Thymus (tissue), 11 donors: ENCODE measurements at regions not wholly inside any gene's neighbourhood (a gene's known extent, or its start where the extent isn't known, plus 50 kb on each side); places are given as distances from the start of the nearest gene placed in this dataset.

Experiments
- DNase-seq, 9 donors: peaks; one replicate each; pipeline ENCODE4 v3.0.0-alpha.2; 2013; ENCODE audit warnings: low spot score in 9 of 9, low read depth in 6 of 9, missing footprints in 1 of 9
- H3K27ac ChIP-seq, 2 donors: one replicate each; pipeline ENCODE4 v1.5.1; 2013; ENCODE audit warnings: control low read depth in 1 of 2, low read depth in 1 of 2, low read length in 1 of 2, mild to moderate bottlenecking in 1 of 2, moderate library complexity in 1 of 2
- H3K27me3 ChIP-seq, 2 donors: one replicate each; pipeline ENCODE4 v1.5.1; 2013; ENCODE audit warnings: low read length in 1 of 2; ENCODE audit not compliant: control insufficient read depth in 2 of 2, insufficient read depth in 1 of 2
- H3K36me3 ChIP-seq, 2 donors: one replicate each; pipeline ENCODE4 v1.5.1; 2013; ENCODE audit warnings: low read length in 1 of 2, mild to moderate bottlenecking in 1 of 2, moderate library complexity in 1 of 2; ENCODE audit not compliant: control insufficient read depth in 2 of 2, insufficient read depth in 2 of 2
- H3K4me1 ChIP-seq, 2 donors: one replicate each; pipeline ENCODE4 v1.5.1; 2013; ENCODE audit warnings: low read length in 2 of 2; ENCODE audit not compliant: control insufficient read depth in 2 of 2, insufficient read depth in 2 of 2
- H3K4me3 ChIP-seq, 2 donors: one replicate each; pipeline ENCODE4 v1.5.1; 2013; ENCODE audit warnings: low read length in 2 of 2, control low read depth in 1 of 2, mild to moderate bottlenecking in 1 of 2
- H3K9me3 ChIP-seq, 2 donors: one replicate each; pipeline ENCODE4 v1.5.1; 2013; ENCODE audit warnings: low read length in 1 of 2, mild to moderate bottlenecking in 1 of 2; ENCODE audit not compliant: control insufficient read depth in 2 of 2, insufficient read depth in 1 of 2
- WGBS: extraction: QIAGEN DNeasy Blood & Tissue Kit; methylation state at CpG from one replicate; pipeline ENCODE4 v1.1.7; 2013; 5-methylcytosine and 5-hydroxymethylcytosine counted together
- donor health status: healthy.

GRCh38 chr5:39877479-39877878 lies 452.7 kb upstream of the DAB2 start:
- WGBS = 94% methylated on average over 3 of the region's 3 CpGs
- no peaks in the 10 kb centered on the region for H3K4me1 ChIP-seq
- H3K27ac ChIP-seq = no peak overlapping the region
- no peaks in the 10 kb centered on the region for H3K36me3 ChIP-seq
- H3K27me3 ChIP-seq = no peaks in the 10 kb centered on the region
- no peaks in the 10 kb centered on the region for H3K9me3 ChIP-seq
- H3K4me3 ChIP-seq = no peak overlapping the region
- no peak for DNase-seq

GRCh38 chr5:39876146-39876545 lies 451.4 kb upstream of the DAB2 start:
- Histone ChIP-seq H3K9me3 (no peaks in the 10 kb centered on the region), H3K4me3 (no peak overlapping the region), H3K4me1 (no peaks in the 10 kb centered on the region), H3K36me3 (no peaks in the 10 kb centered on the region), H3K27ac (no peak overlapping the region), H3K27me3 (no peaks in the 10 kb centered on the region)
- WGBS = 92% methylated on average over 1 of the region's 1 CpG
- no peak for DNase-seq

GRCh38 chr5:39870137-39870536 lies 445.4 kb upstream of the DAB2 start:
- Histone ChIP-seq H3K4me3 (no peak overlapping the region), H3K4me1 (no peaks in the 10 kb centered on the region), H3K27ac (no peak overlapping the region), H3K9me3 (no peaks in the 10 kb centered on the region), H3K27me3 (no peaks in the 10 kb centered on the region), H3K36me3 (no peaks in the 10 kb centered on the region)
- DNase-seq = no peak

GRCh38 chr5:39869396-39869795 lies 444.6 kb upstream of the DAB2 start:
- Histone ChIP-seq H3K4me3 (no peak overlapping the region), H3K27me3 (no peaks in the 10 kb centered on the region), H3K27ac (no peak overlapping the region), H3K36me3 (no peaks in the 10 kb centered on the region), H3K4me1 (no peaks in the 10 kb centered on the region), H3K9me3 (no peaks in the 10 kb centered on the region)
- DNase-seq = no peak
- 64% methylated on average over 1 of the region's 1 CpG for WGBS

GRCh38 chr5:39867923-39868322 lies 443.1 kb upstream of the DAB2 start:
- H3K27me3 ChIP-seq = no peaks in the 10 kb centered on the region
- H3K4me3 ChIP-seq = no peak overlapping the region
- H3K27ac ChIP-seq = no peak overlapping the region
- no peak for DNase-seq
- no peaks in the 10 kb centered on the region for H3K9me3 ChIP-seq
- no peaks in the 10 kb centered on the region for H3K4me1 ChIP-seq
- no peaks in the 10 kb centered on the region for H3K36me3 ChIP-seq

GRCh38 chr5:39863926-39864552 lies 439.3 kb upstream of the DAB2 start:
- Histone ChIP-seq H3K36me3 (no peaks in the 10 kb centered on the region), H3K9me3 (no peaks in the 10 kb centered on the region), H3K4me3 (no peak overlapping the region), H3K27me3 (no peaks in the 10 kb centered on the region), H3K27ac (no peak overlapping the region), H3K4me1 (no peaks in the 10 kb centered on the region)
- DNase-seq = no peak
- WGBS = 95% methylated on average over 7 of the region's 7 CpGs

- Histone ChIP-seq H3K4me3 (no peak overlapping the region), H3K36me3 (no peaks in the 10 kb centered on the region), H3K27ac (no peak overlapping the region), H3K27me3 (no peaks in the 10 kb centered on the region), H3K9me3 (no peaks in the 10 kb centered on the region), H3K4me1 (no peaks in the 10 kb centered on the region)
- 96% methylated on average over 3 of the region's 3 CpGs for WGBS
- DNase-seq = no peak
Observed at GRCh38 chr5:39857041-39857440, 432.3 kb upstream of the DAB2 start.

- Histone ChIP-seq H3K4me1 (no peaks in the 10 kb centered on the region), H3K36me3 (no peaks in the 10 kb centered on the region), H3K9me3 (no peaks in the 10 kb centered on the region), H3K27ac (no peak overlapping the region), H3K4me3 (no peak overlapping the region), H3K27me3 (no peaks in the 10 kb centered on the region)
- no peak for DNase-seq
- 92% methylated on average over 2 of the region's 2 CpGs for whole genome bisulfite sequencing
Observed at GRCh38 chr5:39854771-39855410, 430.1 kb upstream of the DAB2 start.

- H3K36me3 ChIP-seq = no peaks in the 10 kb centered on the region
- no peaks in the 10 kb centered on the region for H3K9me3 ChIP-seq
- no peaks in the 10 kb centered on the region for H3K4me1 ChIP-seq
- H3K27ac ChIP-seq = no peak overlapping the region
- H3K27me3 ChIP-seq = no peaks in the 10 kb centered on the region
- DNase-seq = no peak
- H3K4me3 ChIP-seq = no peak overlapping the region
- 82% methylated on average over 4 of the region's 4 CpGs for WGBS
Observed at GRCh38 chr5:39850291-39850690, 425.5 kb upstream of the DAB2 start.
